ENCODE measurements at regions not wholly inside any gene's neighbourhood (a gene's known extent, or its start where the extent isn't known, plus 50 kb on each side); places are given as distances from the start of the nearest gene placed in this dataset.

GRCh38 chr2:147615726-147616125 lies 229.1 kb upstream of the ACVR2A start:
- TF ChIP-seq CTCF (IDR thresholded peaks at IDR 0.05) (no peak), POLR2AphosphoS5 (IDR thresholded peaks at IDR 0.05; ENCODE audit: low read depth, low read length) (no peak)
